T follicular helper cell (primary cell): ENCODE measurements at regions not wholly inside any gene's neighbourhood (a gene's known extent, or its start where the extent isn't known, plus 50 kb on each side); places are given as distances from the start of the nearest gene placed in this dataset.

ENCODE experiments used
- DNase-seq: peaks from one replicate; pipeline ENCODE4 v3.0.0-alpha.2; 2020; ENCODE audit warnings: low read depth

GRCh38 chr13:106804991-106805390, 237.1 kb upstream of the ARGLU1 start:
- no peak for DNase-seq

- DNase-seq = no peak
These were observed 235.0 kb upstream of the ARGLU1 start for GRCh38 chr13:106802917-106803316.

GRCh38 chr13:106799781-106800335, 231.9 kb upstream of the ARGLU1 start:
- DNase-seq = no peak

GRCh38 chr13:106797081-106797640, 229.2 kb upstream of the ARGLU1 start:
- no peak for DNase-seq

GRCh38 chr13:106796280-106797047, 228.5 kb upstream of the ARGLU1 start:
- no peak for DNase-seq

- DNase-seq = no peak
These were observed 227.9 kb upstream of the ARGLU1 start for GRCh38 chr13:106795847-106796246.

- no peak for DNase-seq
These were observed 226.2 kb upstream of the ARGLU1 start for GRCh38 chr13:106794117-106794516.

GRCh38 chr13:106789911-106790310, 222.0 kb upstream of the ARGLU1 start:
- no peak for DNase-seq

- DNase-seq = no peak
These were observed 218.1 kb upstream of the ARGLU1 start for GRCh38 chr13:106786006-106786563.

GRCh38 chr13:106774621-106775020, 206.7 kb upstream of the ARGLU1 start:
- DNase-seq = no peak

GRCh38 chr13:106772006-106772601, 204.2 kb upstream of the ARGLU1 start:
- DNase-seq = no peak

- DNase-seq = no peak
These were observed 201.1 kb upstream of the ARGLU1 start for GRCh38 chr13:106768991-106769390.

GRCh38 chr13:106762708-106763107, 194.8 kb upstream of the ARGLU1 start:
- no peak for DNase-seq

- no peak for DNase-seq
These were observed 188.5 kb upstream of the ARGLU1 start for GRCh38 chr13:106756446-106756845.

GRCh38 chr13:106755542-106755941, 187.6 kb upstream of the ARGLU1 start:
- no peak for DNase-seq

- DNase-seq = no peak
These were observed 185.3 kb upstream of the ARGLU1 start for GRCh38 chr13:106753251-106753650.

- no peak for DNase-seq
These were observed 184.7 kb upstream of the ARGLU1 start for GRCh38 chr13:106752584-106753170.

GRCh38 chr13:106748785-106749184, 180.8 kb upstream of the ARGLU1 start:
- DNase-seq = no peak

- DNase-seq = no peak
These were observed 176.6 kb upstream of the ARGLU1 start for GRCh38 chr13:106744516-106744915.

- no peak for DNase-seq
These were observed 170.3 kb upstream of the ARGLU1 start for GRCh38 chr13:106738186-106738678.

- DNase-seq = no peak
These were observed 169.0 kb upstream of the ARGLU1 start for GRCh38 chr13:106736941-106737340.

GRCh38 chr13:106734198-106734597, 166.3 kb upstream of the ARGLU1 start:
- DNase-seq = no peak
